ENCODE measurements at regions not wholly inside any gene's neighbourhood (a gene's known extent, or its start where the extent isn't known, plus 50 kb on each side); places are given as distances from the start of the nearest gene placed in this dataset.

DNA sequence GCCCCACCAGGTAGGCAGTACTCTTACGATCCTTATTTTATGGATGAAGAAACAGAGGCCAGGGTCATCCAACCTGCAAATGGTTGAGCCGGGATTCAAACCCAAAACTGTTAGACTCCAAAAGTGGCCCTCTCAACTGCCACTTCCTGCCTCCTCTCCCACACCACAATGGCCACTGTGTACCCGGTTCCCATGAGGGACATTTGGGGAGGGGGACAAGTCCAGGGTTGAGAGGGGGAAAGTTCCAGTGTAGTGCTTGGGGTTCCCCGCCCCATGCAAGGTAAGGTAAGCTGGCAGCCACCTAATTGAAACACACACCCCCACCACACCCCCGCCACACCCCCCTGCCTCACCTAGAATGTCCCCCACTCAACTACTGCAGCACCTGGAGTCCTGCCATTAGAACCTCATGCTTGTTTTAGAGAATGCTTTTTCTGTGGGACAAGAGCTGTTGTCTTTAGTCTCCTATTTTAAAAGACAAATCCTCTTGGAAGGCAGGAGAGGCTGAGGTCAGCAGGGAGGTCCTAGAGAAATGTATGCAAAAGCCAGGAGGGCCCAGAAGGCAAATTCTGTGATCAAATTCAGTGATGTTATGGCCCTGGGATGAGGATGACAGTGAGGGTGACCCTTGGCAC lies 145.2 kb downstream of the ZFP36L2 start:
- ChIA-PET CTCF (ENCODE audit: unreplicated experiment) (no interaction called here), POLR2A (no interaction called here)
- no peaks in the 10 kb centered on the region for H4K20me1 ChIP-seq (ENCODE audit: insufficient read depth, low read length)
- no peak overlapping the region for H2AFZ ChIP-seq (ENCODE audit: low read length)
- H3K36me3 ChIP-seq (ENCODE audit: insufficient read depth, low read length), result no peaks in the 10 kb centered on the region
- no peaks in the 10 kb centered on the region for H3K79me2 ChIP-seq (ENCODE audit: insufficient read depth, low read depth, low read length)
- no peaks in the 10 kb centered on the region for H3K9me3 ChIP-seq (ENCODE audit: low read length)
- H3K4me3 ChIP-seq (ENCODE audit: low read depth, low read length, poor library complexity, severe bottlenecking), result no peak overlapping the region
- no peak overlapping the region for H3K27ac ChIP-seq (ENCODE audit: low read depth, low read length, poor library complexity, severe bottlenecking)
- no TSS peak for BruUV-seq (replicated peaks)
- TF ChIP-seq, protein P1, sequence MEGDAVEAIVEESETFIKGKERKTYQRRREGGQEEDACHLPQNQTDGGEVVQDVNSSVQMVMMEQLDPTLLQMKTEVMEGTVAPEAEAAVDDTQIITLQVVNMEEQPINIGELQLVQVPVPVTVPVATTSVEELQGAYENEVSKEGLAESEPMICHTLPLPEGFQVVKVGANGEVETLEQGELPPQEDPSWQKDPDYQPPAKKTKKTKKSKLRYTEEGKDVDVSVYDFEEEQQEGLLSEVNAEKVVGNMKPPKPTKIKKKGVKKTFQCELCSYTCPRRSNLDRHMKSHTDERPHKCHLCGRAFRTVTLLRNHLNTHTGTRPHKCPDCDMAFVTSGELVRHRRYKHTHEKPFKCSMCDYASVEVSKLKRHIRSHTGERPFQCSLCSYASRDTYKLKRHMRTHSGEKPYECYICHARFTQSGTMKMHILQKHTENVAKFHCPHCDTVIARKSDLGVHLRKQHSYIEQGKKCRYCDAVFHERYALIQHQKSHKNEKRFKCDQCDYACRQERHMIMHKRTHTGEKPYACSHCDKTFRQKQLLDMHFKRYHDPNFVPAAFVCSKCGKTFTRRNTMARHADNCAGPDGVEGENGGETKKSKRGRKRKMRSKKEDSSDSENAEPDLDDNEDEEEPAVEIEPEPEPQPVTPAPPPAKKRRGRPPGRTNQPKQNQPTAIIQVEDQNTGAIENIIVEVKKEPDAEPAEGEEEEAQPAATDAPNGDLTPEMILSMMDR (conservative IDR thresholded peaks at IDR 0.05; ENCODE audit: low read length), result no peak
- TF ChIP-seq EZH2phosphoT487 (IDR thresholded peaks at IDR 0.05; ENCODE audit: borderline replicate concordance, low read depth, low read length), result no peak
- no peaks in the 10 kb centered on the region for H3K9me2 ChIP-seq (ENCODE audit: insufficient read depth, low read length)
- DNase-seq (ENCODE audit: low spot score), result no peak
- no peaks in the 10 kb centered on the region for H3K4me1 ChIP-seq (ENCODE audit: insufficient read depth, low read length, poor library complexity, severe bottlenecking)
- intact Hi-C loops (cut with micrococcal nuclease; ENCODE audit: unreplicated experiment), result no loop called here
- H3K4me2 ChIP-seq (ENCODE audit: low read length), result no peak overlapping the region

DNA sequence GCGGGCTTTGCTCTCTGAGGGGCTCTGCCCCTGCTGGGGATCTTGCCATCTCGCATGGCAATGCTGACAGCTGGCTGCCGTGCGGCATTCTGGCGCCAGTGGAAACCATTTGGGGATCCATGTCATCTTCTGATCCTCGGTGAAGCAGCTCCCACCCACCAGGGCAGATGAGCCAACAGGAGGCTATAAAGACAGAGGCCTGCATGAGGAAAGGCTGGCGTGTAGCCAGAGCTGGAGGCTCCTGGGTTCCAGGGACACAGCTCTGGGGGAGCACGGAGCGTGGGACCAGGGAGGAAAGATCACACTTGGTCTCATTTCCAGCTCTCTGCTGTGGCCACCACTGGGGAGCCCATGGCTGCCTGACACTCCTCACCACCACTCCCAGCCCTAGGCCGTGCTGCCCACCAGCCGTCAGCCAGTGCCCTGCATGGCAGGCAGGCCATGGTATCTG lies 145.8 kb downstream of the ZFP36L2 start:
- POLR2A ChIA-PET, result no interaction called here
- Histone ChIP-seq H3K79me2 (ENCODE audit: insufficient read depth, low read depth, low read length) (no peaks in the 10 kb centered on the region), H3K4me2 (ENCODE audit: low read length) (no peak overlapping the region), H2AFZ (ENCODE audit: low read length) (no peak overlapping the region), H3K9me2 (ENCODE audit: insufficient read depth, low read length) (no peaks in the 10 kb centered on the region), H4K20me1 (ENCODE audit: insufficient read depth, low read length) (no peaks in the 10 kb centered on the region), H3K4me1 (ENCODE audit: insufficient read depth, low read length, poor library complexity, severe bottlenecking) (no peaks in the 10 kb centered on the region), H3K4me3 (ENCODE audit: low read depth, low read length, poor library complexity, severe bottlenecking) (no peak overlapping the region), H3K9me3 (ENCODE audit: low read length) (no peaks in the 10 kb centered on the region), H3K27ac (ENCODE audit: low read depth, low read length, poor library complexity, severe bottlenecking) (no peak overlapping the region), H3K36me3 (ENCODE audit: insufficient read depth, low read length) (no peaks in the 10 kb centered on the region)
- no peak for DNase-seq (ENCODE audit: low spot score)
- intact Hi-C loops (cut with micrococcal nuclease; ENCODE audit: unreplicated experiment), result no loop called here
- no TSS peak for BruUV-seq (replicated peaks)
- no peak for TF ChIP-seq EZH2phosphoT487 (IDR thresholded peaks at IDR 0.05; ENCODE audit: borderline replicate concordance, low read depth, low read length)
- TF ChIP-seq, protein P1 (conservative IDR thresholded peaks at IDR 0.05; ENCODE audit: low read length), result no peak
- CTCF ChIA-PET (ENCODE audit: unreplicated experiment), result no interaction called here

Data from OCI-LY7 (cell line).